ENCODE measurements at regions not wholly inside any gene's neighbourhood (a gene's known extent, or its start where the extent isn't known, plus 50 kb on each side); places are given as distances from the start of the nearest gene placed in this dataset.

GRCh38 chr2:116706396-116706795, 1108.1 kb upstream of the DDX18 start:
- TF ChIP-seq CTCF (IDR thresholded peaks at IDR 0.05) (no peak), POLR2AphosphoS5 (IDR thresholded peaks at IDR 0.05) (no peak), POLR2A (IDR thresholded peaks at IDR 0.05) (no peak), EP300 (IDR thresholded peaks at IDR 0.05) (no peak)

All from gastroesophageal sphincter (tissue), 3 donors.